K562 (cell line): ENCODE measurements at regions not wholly inside any gene's neighbourhood (a gene's known extent, or its start where the extent isn't known, plus 50 kb on each side); places are given as distances from the start of the nearest gene placed in this dataset.

Experiments
- ATAC-seq: fragments of 200-7000 bp; cut with Tn5 transposase; 3 replicates; pipeline ENCODE4 v1.9.1; 2020; ENCODE audit warnings: moderate library complexity
- BruUV-seq: library from RNA; stranded (reverse); fragments of 400-500 nt; replicated peaks from 2 replicates; lab custom pipeline; 2021; lab: Mats Ljungman, UMichigan
- CTCF ChIA-PET: fragments of 300-600 bp; formaldehyde crosslinking; extraction: SDS; loops from one replicate; lab custom pipeline; 2021; ENCODE audit warnings: low intra/inter-chr PET ratio; lab: Yijun Ruan, JAX
- POLR2A ChIA-PET: fragments of 300-600, 350-650 bp; sonication (Branson Sonifier 250); formaldehyde crosslinking; extraction: SDS; loops from one replicate; lab custom pipeline; 2021; ENCODE audit warnings: antibody characterized with exemption, inconsistent platforms; lab: Yijun Ruan, JAX
- DNase-seq, 4 experiments: peaks; one replicate each; pipeline versions ENCODE4 v3.0.0 to v3.0.0-alpha.2; 2011 to 2018; ENCODE audit warnings: low spot score in 3 of 4, mixed read lengths in 3 of 4; ENCODE audit errors: extremely low read depth in 1 of 4
- FAIRE-seq: peaks from 2 replicates; lab custom pipeline; 2011; peaks lifted over from hg19 to GRCh38; lab: Jason Lieb, UNC
- H2AFZ ChIP-seq: 2 replicates; pipeline ENCODE4 v1.6.0; 2011; ENCODE audit warnings: low read depth, low read length, control low read depth, inconsistent platforms
- H3K27ac ChIP-seq: fragments of 200-600 bp; 3 replicates; pipeline ENCODE4 v1.8.0; 2011; ENCODE audit warnings: low read depth, mild to moderate bottlenecking, control low read depth, inconsistent platforms, low read length, moderate library complexity, mixed read lengths; ENCODE audit errors: extremely low read depth
- H3K27me3 ChIP-seq, 2 experiments: fragments of 300-600 bp in 1 of 2; 2 replicates in 1 of 2; 3 replicates in 1 of 2; pipeline versions ENCODE4 v1.6.0 to v1.8.0; 2011; ENCODE audit warnings: inconsistent platforms in 2 of 2, low read length in 2 of 2, mild to moderate bottlenecking in 1 of 2, mixed read lengths in 1 of 2, moderate library complexity in 1 of 2; ENCODE audit not compliant: control insufficient read depth in 2 of 2, insufficient read depth in 2 of 2
- H3K36me3 ChIP-seq: fragments of 300-600 bp; 3 replicates; pipeline ENCODE4 v1.8.0; 2011; ENCODE audit warnings: mild to moderate bottlenecking, low read length, inconsistent platforms; ENCODE audit not compliant: control insufficient read depth, insufficient read depth
- H3K4me1 ChIP-seq, 2 experiments: fragments of 200-600 bp in 1 of 2; replicated peaks in 1 of 2; 2 replicates in 1 of 2; 3 replicates in 1 of 2; pipeline versions ENCODE4 v1.5.1 to v1.8.0; 2011; ENCODE audit warnings: inconsistent platforms in 2 of 2, low read length in 2 of 2, mild to moderate bottlenecking in 1 of 2, mixed read lengths in 1 of 2, moderate library complexity in 1 of 2; ENCODE audit not compliant: control insufficient read depth in 2 of 2, insufficient read depth in 2 of 2
- H3K4me2 ChIP-seq: 2 replicates; pipeline ENCODE4 v1.6.1; 2011; ENCODE audit warnings: low read length, control low read depth, inconsistent platforms, mixed read lengths; ENCODE audit not compliant: insufficient read depth
- H3K4me3 ChIP-seq: fragments of 200-600 bp; sonication (generic), shearing (Covaris generic); 2 replicates; pipeline ENCODE4 v1.5.1; 2016; ENCODE audit warnings: control low read depth, inconsistent platforms
- H3K79me2 ChIP-seq: fragments of 200-600 bp; 3 replicates; pipeline ENCODE4 v1.8.0; 2011; ENCODE audit warnings: low read length, inconsistent platforms; ENCODE audit not compliant: control insufficient read depth, insufficient read depth
- H3K9ac ChIP-seq, 2 experiments: 2 replicates each; pipeline versions ENCODE4 v1.6.0 to v1.6.1; 2011; ENCODE audit warnings: low read depth in 2 of 2, low read length in 2 of 2, control low read depth in 1 of 2, inconsistent platforms in 1 of 2, mild to moderate bottlenecking in 1 of 2, mixed read lengths in 1 of 2; ENCODE audit not compliant: insufficient read depth in 1 of 2
- H3K9me1 ChIP-seq: one replicate; pipeline ENCODE4 v1.6.0; 2011; ENCODE audit warnings: inconsistent platforms, mild to moderate bottlenecking, low read length, moderate library complexity; ENCODE audit not compliant: control insufficient read depth, insufficient read depth
- H3K9me3 ChIP-seq: replicated peaks from 2 replicates; pipeline ENCODE4 v1.5.1; 2011; ENCODE audit warnings: low read depth, low read length, inconsistent platforms; ENCODE audit not compliant: control insufficient read depth, insufficient read depth
- H4K20me1 ChIP-seq: replicated peaks from 2 replicates; pipeline ENCODE4 v1.6.1; 2011; ENCODE audit warnings: low read length, inconsistent platforms, mixed read lengths; ENCODE audit not compliant: control insufficient read depth, insufficient read depth
- ATF4 ChIP-seq: fragments of 450-650 bp; formaldehyde crosslinking; IDR thresholded peaks from 2 replicates; pipeline ENCODE4 v1.4.0; 2022; ENCODE audit warnings: mild to moderate bottlenecking, moderate library complexity
- BRD9 ChIP-seq: fragments of 450-650 bp; IDR thresholded peaks from 2 replicates; pipeline ENCODE4 v1.6.1; 2018; ENCODE audit warnings: low read depth; ENCODE audit not compliant: partially characterized antibody
- CEBPG ChIP-seq, 3 experiments: fragments of 200-800 bp in 1 of 3; sonication (Bioruptor generic) in 1 of 3; sonication (generic) in 1 of 3; formaldehyde crosslinking in 1 of 3; IDR thresholded peaks in 2 of 3; conservative IDR thresholded peaks in 1 of 3; 2 replicates each; pipeline versions ENCODE4 v1.6.1 to v1.8.0; 2016 to 2022; ENCODE audit warnings: missing compliant biosample characterization in 2 of 3, missing genetic modification characterization in 2 of 3, mild to moderate bottlenecking in 1 of 3, missing genetic modification reagents in 1 of 3
- ESRRA ChIP-seq: fragments of 450-650 bp; IDR thresholded peaks from 2 replicates; pipeline ENCODE4 v1.6.1; 2014; ENCODE audit warnings: low read depth, mild to moderate bottlenecking, moderate library complexity, borderline replicate concordance
- FOSL1 ChIP-seq: fragments of 200-800 bp; sonication (Bioruptor generic); conservative IDR thresholded peaks from 2 replicates; pipeline ENCODE4 v1.6.1; 2016; ENCODE audit warnings: missing genetic modification characterization, missing compliant biosample characterization
- HDAC3 ChIP-seq: fragments of 450-650 bp; IDR thresholded peaks from 2 replicates; pipeline ENCODE4 v1.6.1; 2018; ENCODE audit warnings: borderline replicate concordance, mild to moderate bottlenecking, moderate library complexity; ENCODE audit not compliant: partially characterized antibody
- IRF9 ChIP-seq: fragments of 450-650 bp; IDR thresholded peaks from 2 replicates; pipeline ENCODE4 v1.6.1; 2016; ENCODE audit warnings: missing biosample characterization, missing genetic modification characterization
- NFIC ChIP-seq: fragments of 450-650 bp; IDR thresholded peaks from 2 replicates; pipeline ENCODE4 v1.6.1; 2017; ENCODE audit warnings: mild to moderate bottlenecking, inconsistent platforms
- PURB ChIP-seq: sonication (generic); formaldehyde crosslinking; IDR thresholded peaks from 2 replicates; pipeline ENCODE4 v1.9.0; 2021; ENCODE audit warnings: low read depth, mild to moderate bottlenecking, missing genetic modification reagents
- RUNX1 ChIP-seq: sonication (generic); IDR thresholded peaks from 2 replicates; pipeline ENCODE4 v1.6.1; 2016; ENCODE audit warnings: antibody characterized with exemption, low read depth
- TCF7 ChIP-seq: sonication (generic); IDR thresholded peaks from 2 replicates; pipeline ENCODE4 v1.6.1; 2016; ENCODE audit warnings: antibody characterized with exemption, borderline replicate concordance
- ZNF174 ChIP-seq: fragments of 250-450 bp; sonication (Bioruptor Pico); IDR thresholded peaks from 2 replicates; pipeline ENCODE4 v1.4.0; 2020; ENCODE audit warnings: mild to moderate bottlenecking
- WGBS: fragments of 100-300 bp; shearing (Covaris generic); methylation state at CpG from one replicate; pipeline ENCODE4 v1.1.6; 2016; ENCODE audit warnings: low coverage, mixed read lengths; ENCODE audit not compliant: insufficient coverage; ENCODE audit errors: missing lambda C conversion rate; 5-methylcytosine and 5-hydroxymethylcytosine counted together
- in situ Hi-C: fragments of 300-500 bp; cut with MboI; formaldehyde crosslinking; loops from 4 replicates; pipeline ENCODE4 v1.15.0; 2018; ENCODE audit warnings: inconsistent platforms, mixed read lengths
- intact Hi-C: fragments of 100-400 bp; cut with micrococcal nuclease; formaldehyde crosslinking; loops from 2 replicates; pipeline ENCODE4 v1.14.2; 2022
- TF ChIP-seq, protein P1 (sequence below): fragments of 250-450 bp; sonication (Bioruptor Pico); IDR thresholded peaks from 2 replicates; pipeline ENCODE4 v1.4.0; 2020; ENCODE audit warnings: mild to moderate bottlenecking

- in situ Hi-C loops: no loop called here
- H3K36me3 ChIP-seq: no peaks in the 10 kb centered on the region
- 7% methylated on average over 1 of the region's 1 CpG for WGBS
- no peaks in the 10 kb centered on the region for H4K20me1 ChIP-seq
- ChIA-PET CTCF (no interaction called here), POLR2A (interaction anchor here (0.6 kb wide), 1 partner anchor 53 kb away, joined by 3 read pairs; no protein-coding TSS in a partner anchor)
- intact Hi-C loops: no loop called here
- no peak overlapping the region for H2AFZ ChIP-seq
- H3K27me3 ChIP-seq: no peaks in the 10 kb centered on the region
- no peaks in the 10 kb centered on the region for H3K79me2 ChIP-seq
- no peak overlapping the region for H3K4me2 ChIP-seq
- H3K9me3 ChIP-seq: no peaks in the 10 kb centered on the region
- H3K4me3 ChIP-seq: no peak overlapping the region
- H3K4me1 ChIP-seq: no peaks in the 10 kb centered on the region
- H3K27ac ChIP-seq: no peak overlapping the region
- H3K9ac ChIP-seq: no peak overlapping the region
- DNase-seq: no peak
- no TSS peak for BruUV-seq
- no peaks in the 10 kb centered on the region for H3K9me1 ChIP-seq
- no peak for ATAC-seq
- TF ChIP-seq NFIC (peak; percentile 17; the same call in 1 of the 2 replicates), CEBPG (CRISPR knock-in tag; IDR thresholded peaks at IDR 0.05) (no peak), CEBPG (tag; conservative IDR thresholded peaks at IDR 0.05 in 1 of 2, IDR thresholded peaks at IDR 0.05 in 1 of 2) (no peak), ESRRA (peak; percentile 60), FOSL1 (tag) (0 out of 2 replicates have a peak, but pooled peaks have one; percentile 37)
- TF ChIP-seq, all 486 proteins: peak for 3
- FAIRE-seq: no peak
Observed at GRCh38 chrX:40867352-40867751, 132.0 kb upstream of the MED14 start.

DNA sequence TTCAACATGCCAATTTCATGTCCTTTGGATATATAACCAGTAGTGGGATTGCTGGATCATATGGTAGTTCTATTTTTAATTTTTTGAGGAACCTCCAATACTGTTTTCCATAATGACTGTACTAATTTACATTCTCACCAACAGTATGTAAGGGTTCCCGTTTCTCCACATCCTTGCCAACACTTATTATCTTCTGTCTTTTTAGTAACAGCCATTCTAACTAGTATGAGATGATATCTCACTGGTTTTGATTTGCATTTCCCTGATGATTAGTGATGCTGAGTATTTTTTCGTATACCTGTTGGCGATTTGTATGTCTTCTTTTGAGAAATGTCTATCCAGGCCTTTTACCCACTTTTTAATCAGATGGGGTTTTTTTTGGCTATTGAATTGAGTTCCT is 133.5 kb upstream of the MED14 start:
- POLR2A ChIA-PET: no interaction called here
- CTCF ChIA-PET: no interaction called here
- ATAC-seq (no peak), FAIRE-seq (no peak), DNase-seq (no peak)
- intact Hi-C loops: no loop called here
- in situ Hi-C loops: no loop called here
- Histone ChIP-seq H3K4me1 (no peaks in the 10 kb centered on the region), H3K9me1 (no peaks in the 10 kb centered on the region), H2AFZ (no peak overlapping the region), H3K36me3 (no peaks in the 10 kb centered on the region), H3K27me3 (no peaks in the 10 kb centered on the region), H3K9me3 (no peaks in the 10 kb centered on the region), H4K20me1 (no peaks in the 10 kb centered on the region), H3K79me2 (no peaks in the 10 kb centered on the region), H3K27ac (no peak overlapping the region), H3K4me3 (no peak overlapping the region), H3K9ac (no peak overlapping the region), H3K4me2 (no peak overlapping the region)
- 6% methylated on average over 3 of the region's 3 CpGs for WGBS
- no TSS peak for BruUV-seq
- TF ChIP-seq PURB (no peak), BRD9 (no peak), TCF7 (no peak), RUNX1 (no peak), IRF9 (tag) (no peak), ZNF174 (CRISPR knock-in tag) (no peak), ATF4 (CRISPR knock-in tag) (no peak), HDAC3 (no peak)
- TF ChIP-seq, protein P1, sequence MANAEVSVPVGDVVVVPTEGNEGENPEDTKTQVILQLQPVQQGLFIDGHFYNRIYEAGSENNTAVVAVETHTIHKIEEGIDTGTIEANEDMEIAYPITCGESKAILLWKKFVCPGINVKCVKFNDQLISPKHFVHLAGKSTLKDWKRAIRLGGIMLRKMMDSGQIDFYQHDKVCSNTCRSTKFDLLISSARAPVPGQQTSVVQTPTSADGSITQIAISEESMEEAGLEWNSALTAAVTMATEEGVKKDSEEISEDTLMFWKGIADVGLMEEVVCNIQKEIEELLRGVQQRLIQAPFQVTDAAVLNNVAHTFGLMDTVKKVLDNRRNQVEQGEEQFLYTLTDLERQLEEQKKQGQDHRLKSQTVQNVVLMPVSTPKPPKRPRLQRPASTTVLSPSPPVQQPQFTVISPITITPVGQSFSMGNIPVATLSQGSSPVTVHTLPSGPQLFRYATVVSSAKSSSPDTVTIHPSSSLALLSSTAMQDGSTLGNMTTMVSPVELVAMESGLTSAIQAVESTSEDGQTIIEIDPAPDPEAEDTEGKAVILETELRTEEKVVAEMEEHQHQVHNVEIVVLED (CRISPR knock-in tag): no peak
